A549 (cell line): ENCODE measurements at regions not wholly inside any gene's neighbourhood (a gene's known extent, or its start where the extent isn't known, plus 50 kb on each side); places are given as distances from the start of the nearest gene placed in this dataset.
A peak's percentile ranks its signal among the peaks of the same experiment; 100 is the strongest.

Experiments
- ATAC-seq, 2 experiments: fragments of 200-7000 bp in 1 of 2; fragments of >200 bp in 1 of 2; cut with Nextera tagmentation in 1 of 2; cut with Tn5 transposase in 1 of 2; 3 replicates each; pipeline versions ENCODE4 v1.8.0 to v1.9.1; 2018 to 2020; ENCODE audit warnings: mild to moderate bottlenecking in 1 of 2, moderate library complexity in 1 of 2
- CTCF ChIA-PET: fragments of 300-600 bp; sonication (Branson Sonifier 250); formaldehyde crosslinking; extraction: SDS; loops from one replicate; lab custom pipeline; 2021; ENCODE audit warnings: antibody characterized with exemption, inconsistent platforms; lab: Yijun Ruan, JAX
- POLR2A ChIA-PET: fragments of 350-600 bp; formaldehyde crosslinking; extraction: SDS; loops from one replicate; lab custom pipeline; 2021; ENCODE audit warnings: antibody characterized with exemption, inconsistent platforms; lab: Yijun Ruan, JAX
- DNase-seq, 2 experiments: peaks; one replicate each; pipeline versions ENCODE4 v3.0.0 to v3.0.0-alpha.2; 2011 to 2016; ENCODE audit warnings: low read depth in 1 of 2, low spot score in 1 of 2
- FAIRE-seq: peaks from 2 replicates; lab custom pipeline; 2011; peaks lifted over from hg19 to GRCh38; lab: Jason Lieb, UNC
- H3K27ac ChIP-seq, 2 experiments: fragments of >200 bp; sonication (Bioruptor Twin); formaldehyde crosslinking; 3 replicates each; pipeline ENCODE4 v1.5.1; 2016 to 2017
- H3K4me1 ChIP-seq: fragments of >200 bp; sonication (Bioruptor Twin); formaldehyde crosslinking; 3 replicates; pipeline ENCODE4 v1.6.1; 2016
- H3K4me2 ChIP-seq: fragments of >200 bp; sonication (Bioruptor Twin); formaldehyde crosslinking; 3 replicates; pipeline ENCODE4 v1.6.1; 2016
- H3K4me3 ChIP-seq: fragments of >200 bp; sonication (Bioruptor Twin); formaldehyde crosslinking; 3 replicates; pipeline ENCODE4 v1.5.1; 2016
- H3K9me3 ChIP-seq: fragments of >200 bp; sonication (Bioruptor Twin); formaldehyde crosslinking; 3 replicates; pipeline ENCODE4 v1.6.1; 2016
- BHLHE40 ChIP-seq: IDR thresholded peaks from 2 replicates; pipeline ENCODE4 v1.6.1; 2012; ENCODE audit warnings: low read depth, low read length, inconsistent platforms
- FOSL2 ChIP-seq, 2 experiments: fragments of 450-650 bp in 1 of 2; fragments of >200 bp in 1 of 2; sonication (Bioruptor Twin) in 1 of 2; formaldehyde crosslinking; IDR thresholded peaks; 2 replicates each; pipeline versions ENCODE4 v1.5.0 to v1.6.1; 2016 to 2020; ENCODE audit warnings: mild to moderate bottlenecking in 1 of 2, moderate library complexity in 1 of 2
- HDAC2 ChIP-seq: fragments of 200-600 bp; sonication (generic); IDR thresholded peaks from 2 replicates; pipeline ENCODE4 v1.6.1; 2016
- KDM5A ChIP-seq: fragments of 200-600 bp; sonication (generic); IDR thresholded peaks from 2 replicates; pipeline ENCODE4 v1.6.1; 2016; ENCODE audit warnings: antibody characterized with exemption, mild to moderate bottlenecking
- MAFK ChIP-seq: fragments of 450-650 bp; IDR thresholded peaks from 2 replicates; pipeline ENCODE4 v1.6.1; 2014; ENCODE audit not compliant: partially characterized antibody
- NFE2L2 ChIP-seq: fragments of 150-350 bp; conservative IDR thresholded peaks from 2 replicates; pipeline ENCODE4 v1.6.1; 2014; ENCODE audit warnings: low read length
- NPAS2 ChIP-seq: fragments of 250-450 bp; sonication (Bioruptor Pico); IDR thresholded peaks from 2 replicates; pipeline ENCODE4 v1.8.0; 2022; ENCODE audit warnings: mild to moderate bottlenecking, moderate library complexity, borderline replicate concordance
- PHF8 ChIP-seq: fragments of 200-600 bp; sonication (generic); IDR thresholded peaks from 2 replicates; pipeline ENCODE4 v1.6.1; 2016; ENCODE audit warnings: low read depth, mild to moderate bottlenecking, antibody characterized with exemption, moderate library complexity, borderline replicate concordance
- RARB ChIP-seq: fragments of 250-450 bp; sonication (Bioruptor Pico); IDR thresholded peaks from 2 replicates; pipeline ENCODE4 v1.8.0; 2021; ENCODE audit warnings: mild to moderate bottlenecking, moderate library complexity
- SMC3 ChIP-seq: fragments of >200 bp; sonication (Bioruptor Twin); formaldehyde crosslinking; IDR thresholded peaks from 3 replicates; pipeline ENCODE4 v1.6.1; 2018; ENCODE audit warnings: inconsistent platforms
- TFCP2L1 ChIP-seq: fragments of 250-450 bp; sonication (Bioruptor Pico); IDR thresholded peaks from 2 replicates; pipeline ENCODE4 v1.5.0; 2021; ENCODE audit warnings: mild to moderate bottlenecking
- TP53 ChIP-seq: fragments of 250-450 bp; sonication (Bioruptor Pico); IDR thresholded peaks from 2 replicates; pipeline ENCODE4 v1.5.0; 2021; ENCODE audit warnings: mild to moderate bottlenecking, moderate library complexity
- ZFP36 ChIP-seq: fragments of 450-650 bp; IDR thresholded peaks from 2 replicates; pipeline ENCODE4 v1.6.1; 2014; ENCODE audit warnings: borderline replicate concordance; ENCODE audit not compliant: partially characterized antibody
- ZNF302 ChIP-seq: fragments of 250-450 bp; sonication (Bioruptor Pico); IDR thresholded peaks from 2 replicates; pipeline ENCODE4 v1.9.0; 2021; ENCODE audit warnings: inconsistent platforms, mild to moderate bottlenecking, moderate library complexity
- WGBS: methylation state at CpG from one replicate; pipeline ENCODE4 v1.1.6; 2017; ENCODE audit errors: missing lambda C conversion rate; 5-methylcytosine and 5-hydroxymethylcytosine counted together
- TF ChIP-seq, protein P1 (sequence below): fragments of 250-450 bp; sonication (Bioruptor Pico); IDR thresholded peaks from 2 replicates; pipeline ENCODE4 v1.5.0; 2020; ENCODE audit warnings: low read depth, mild to moderate bottlenecking, moderate library complexity
- TF ChIP-seq, protein P2 (sequence below): fragments of 450-650 bp; IDR thresholded peaks from 2 replicates; pipeline ENCODE4 v1.6.1; 2014; ENCODE audit warnings: antibody characterized with exemption
- TF ChIP-seq, protein P3 (sequence below): fragments of >200 bp; sonication (Bioruptor Twin); formaldehyde crosslinking; IDR thresholded peaks from 3 replicates; pipeline ENCODE4 v1.6.1; 2016
- TF ChIP-seq, protein P4 (sequence below): IDR thresholded peaks from 2 replicates; pipeline ENCODE4 v1.6.1; 2012
- TF ChIP-seq, protein P5 (sequence below): IDR thresholded peaks from 2 replicates; pipeline ENCODE4 v1.6.1; 2012
- TF ChIP-seq, protein P6 (sequence below): fragments of 250-450 bp; sonication (Bioruptor Pico); IDR thresholded peaks from 2 replicates; pipeline ENCODE4 v1.5.0; 2021; ENCODE audit warnings: mild to moderate bottlenecking, moderate library complexity, borderline replicate concordance
- TF ChIP-seq, protein P7 (sequence below): fragments of >200 bp; sonication (Bioruptor Twin); formaldehyde crosslinking; IDR thresholded peaks from 3 replicates; pipeline ENCODE4 v1.5.1; 2016

DNA sequence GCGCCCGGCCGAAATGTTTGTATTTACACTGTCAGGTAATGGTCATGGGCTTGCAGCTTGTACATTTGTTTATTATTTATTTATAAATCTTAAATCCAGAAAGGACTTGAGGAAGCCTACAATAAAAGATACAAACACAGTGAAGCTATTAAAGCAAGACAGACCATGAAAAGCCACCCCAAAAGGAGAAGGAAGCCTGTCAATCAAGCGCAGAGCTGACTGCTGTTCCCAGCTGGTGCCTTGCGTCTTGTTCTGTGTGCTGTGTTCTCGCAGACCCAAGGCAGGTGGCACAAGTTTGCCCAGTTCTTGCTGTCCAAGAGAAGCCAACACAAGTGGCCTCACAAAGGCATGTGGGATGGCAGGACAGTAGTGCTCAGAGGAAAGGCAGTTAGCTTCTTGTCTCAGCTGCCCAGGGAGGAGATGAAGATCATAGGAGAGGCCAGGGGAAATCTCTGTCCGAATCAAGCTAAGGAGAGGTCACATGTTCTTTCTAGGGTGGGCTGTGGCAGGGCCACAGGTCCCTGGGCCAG is 73.2 kb downstream of the SLC25A47 start (continued):
- no peak for TF ChIP-seq ZNF302 (CRISPR knock-in tag)
- TF ChIP-seq MAFK = no peak
- TF ChIP-seq, protein P1, sequence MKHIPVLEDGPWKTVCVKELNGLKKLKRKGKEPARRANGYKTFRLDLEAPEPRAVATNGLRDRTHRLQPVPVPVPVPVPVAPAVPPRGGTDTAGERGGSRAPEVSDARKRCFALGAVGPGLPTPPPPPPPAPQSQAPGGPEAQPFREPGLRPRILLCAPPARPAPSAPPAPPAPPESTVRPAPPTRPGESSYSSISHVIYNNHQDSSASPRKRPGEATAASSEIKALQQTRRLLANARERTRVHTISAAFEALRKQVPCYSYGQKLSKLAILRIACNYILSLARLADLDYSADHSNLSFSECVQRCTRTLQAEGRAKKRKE (CRISPR knock-in tag) = no peak
- TF ChIP-seq, protein P2, sequence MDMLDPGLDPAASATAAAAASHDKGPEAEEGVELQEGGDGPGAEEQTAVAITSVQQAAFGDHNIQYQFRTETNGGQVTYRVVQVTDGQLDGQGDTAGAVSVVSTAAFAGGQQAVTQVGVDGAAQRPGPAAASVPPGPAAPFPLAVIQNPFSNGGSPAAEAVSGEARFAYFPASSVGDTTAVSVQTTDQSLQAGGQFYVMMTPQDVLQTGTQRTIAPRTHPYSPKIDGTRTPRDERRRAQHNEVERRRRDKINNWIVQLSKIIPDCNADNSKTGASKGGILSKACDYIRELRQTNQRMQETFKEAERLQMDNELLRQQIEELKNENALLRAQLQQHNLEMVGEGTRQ = no peak
- no peak for TF ChIP-seq TP53 (CRISPR knock-in tag)
- no peak for TF ChIP-seq KDM5A
- no peak for TF ChIP-seq BHLHE40
- TF ChIP-seq, all 56 proteins: peak for 0

DNA sequence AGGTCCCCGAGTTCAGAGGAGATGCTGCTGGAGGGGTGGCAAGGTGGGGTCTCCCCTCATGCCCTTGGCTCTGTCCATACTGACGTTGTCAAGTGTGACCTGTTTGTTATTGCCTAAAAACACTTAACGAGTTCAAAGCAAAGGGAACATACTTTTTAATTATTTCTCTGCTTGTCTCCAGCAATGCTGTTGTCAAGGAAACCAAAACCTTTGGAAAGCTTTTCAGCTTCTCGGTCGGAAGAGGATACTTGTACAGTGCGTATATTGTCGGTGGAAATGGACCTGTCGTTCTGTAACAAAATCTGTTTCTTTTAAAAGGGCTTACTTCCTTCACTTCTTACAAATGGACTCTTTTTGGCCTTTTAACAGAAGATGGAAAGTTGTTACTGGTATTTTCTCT is 73.9 kb downstream of the SLC25A47 start:
- DNase-seq = no peak
- POLR2A ChIA-PET = no interaction called here
- no peak overlapping the region for H3K4me3 ChIP-seq
- no peak for TF ChIP-seq FOSL2 (IDR thresholded peaks at IDR 0.05)
- no peak for TF ChIP-seq FOSL2 (CRISPR knock-in tag; IDR thresholded peaks at IDR 0.05)
- TF ChIP-seq, protein P3, sequence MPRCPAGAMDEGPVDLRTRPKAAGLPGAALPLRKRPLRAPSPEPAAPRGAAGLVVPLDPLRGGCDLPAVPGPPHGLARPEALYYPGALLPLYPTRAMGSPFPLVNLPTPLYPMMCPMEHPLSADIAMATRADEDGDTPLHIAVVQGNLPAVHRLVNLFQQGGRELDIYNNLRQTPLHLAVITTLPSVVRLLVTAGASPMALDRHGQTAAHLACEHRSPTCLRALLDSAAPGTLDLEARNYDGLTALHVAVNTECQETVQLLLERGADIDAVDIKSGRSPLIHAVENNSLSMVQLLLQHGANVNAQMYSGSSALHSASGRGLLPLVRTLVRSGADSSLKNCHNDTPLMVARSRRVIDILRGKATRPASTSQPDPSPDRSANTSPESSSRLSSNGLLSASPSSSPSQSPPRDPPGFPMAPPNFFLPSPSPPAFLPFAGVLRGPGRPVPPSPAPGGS = no peak
- TF ChIP-seq, protein P4, sequence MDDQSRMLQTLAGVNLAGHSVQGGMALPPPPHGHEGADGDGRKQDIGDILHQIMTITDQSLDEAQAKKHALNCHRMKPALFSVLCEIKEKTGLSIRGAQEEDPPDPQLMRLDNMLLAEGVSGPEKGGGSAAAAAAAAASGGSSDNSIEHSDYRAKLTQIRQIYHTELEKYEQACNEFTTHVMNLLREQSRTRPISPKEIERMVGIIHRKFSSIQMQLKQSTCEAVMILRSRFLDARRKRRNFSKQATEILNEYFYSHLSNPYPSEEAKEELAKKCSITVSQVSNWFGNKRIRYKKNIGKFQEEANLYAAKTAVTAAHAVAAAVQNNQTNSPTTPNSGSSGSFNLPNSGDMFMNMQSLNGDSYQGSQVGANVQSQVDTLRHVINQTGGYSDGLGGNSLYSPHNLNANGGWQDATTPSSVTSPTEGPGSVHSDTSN = no peak
- TF ChIP-seq, protein P5, sequence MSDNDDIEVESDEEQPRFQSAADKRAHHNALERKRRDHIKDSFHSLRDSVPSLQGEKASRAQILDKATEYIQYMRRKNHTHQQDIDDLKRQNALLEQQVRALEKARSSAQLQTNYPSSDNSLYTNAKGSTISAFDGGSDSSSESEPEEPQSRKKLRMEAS = no peak
- no peak for TF ChIP-seq ZFP36
- no peak for TF ChIP-seq MAFK
- TF ChIP-seq, protein P6, sequence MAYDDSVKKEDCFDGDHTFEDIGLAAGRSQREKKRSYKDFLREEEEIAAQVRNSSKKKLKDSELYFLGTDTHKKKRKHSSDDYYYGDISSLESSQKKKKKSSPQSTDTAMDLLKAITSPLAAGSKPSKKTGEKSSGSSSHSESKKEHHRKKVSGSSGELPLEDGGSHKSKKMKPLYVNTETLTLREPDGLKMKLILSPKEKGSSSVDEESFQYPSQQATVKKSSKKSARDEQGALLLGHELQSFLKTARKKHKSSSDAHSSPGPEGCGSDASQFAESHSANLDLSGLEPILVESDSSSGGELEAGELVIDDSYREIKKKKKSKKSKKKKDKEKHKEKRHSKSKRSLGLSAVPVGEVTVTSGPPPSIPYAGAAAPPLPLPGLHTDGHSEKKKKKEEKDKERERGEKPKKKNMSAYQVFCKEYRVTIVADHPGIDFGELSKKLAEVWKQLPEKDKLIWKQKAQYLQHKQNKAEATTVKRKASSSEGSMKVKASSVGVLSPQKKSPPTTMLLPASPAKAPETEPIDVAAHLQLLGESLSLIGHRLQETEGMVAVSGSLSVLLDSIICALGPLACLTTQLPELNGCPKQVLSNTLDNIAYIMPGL (CRISPR knock-in tag) = no peak
- TF ChIP-seq, protein P7, sequence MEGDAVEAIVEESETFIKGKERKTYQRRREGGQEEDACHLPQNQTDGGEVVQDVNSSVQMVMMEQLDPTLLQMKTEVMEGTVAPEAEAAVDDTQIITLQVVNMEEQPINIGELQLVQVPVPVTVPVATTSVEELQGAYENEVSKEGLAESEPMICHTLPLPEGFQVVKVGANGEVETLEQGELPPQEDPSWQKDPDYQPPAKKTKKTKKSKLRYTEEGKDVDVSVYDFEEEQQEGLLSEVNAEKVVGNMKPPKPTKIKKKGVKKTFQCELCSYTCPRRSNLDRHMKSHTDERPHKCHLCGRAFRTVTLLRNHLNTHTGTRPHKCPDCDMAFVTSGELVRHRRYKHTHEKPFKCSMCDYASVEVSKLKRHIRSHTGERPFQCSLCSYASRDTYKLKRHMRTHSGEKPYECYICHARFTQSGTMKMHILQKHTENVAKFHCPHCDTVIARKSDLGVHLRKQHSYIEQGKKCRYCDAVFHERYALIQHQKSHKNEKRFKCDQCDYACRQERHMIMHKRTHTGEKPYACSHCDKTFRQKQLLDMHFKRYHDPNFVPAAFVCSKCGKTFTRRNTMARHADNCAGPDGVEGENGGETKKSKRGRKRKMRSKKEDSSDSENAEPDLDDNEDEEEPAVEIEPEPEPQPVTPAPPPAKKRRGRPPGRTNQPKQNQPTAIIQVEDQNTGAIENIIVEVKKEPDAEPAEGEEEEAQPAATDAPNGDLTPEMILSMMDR = no peak
- TF ChIP-seq, all 56 proteins: peak for 0
- FAIRE-seq (no peak), ATAC-seq (no peak)
- CTCF ChIA-PET = interaction anchor here (1.0 to 7.5 kb wide), 6 partner anchors 13 to 256 kb away, joined by 3 to 95 read pairs (median 6); no protein-coding TSS in a partner anchor
- Histone ChIP-seq H3K4me2 (no peak overlapping the region), H3K9me3 (no peaks in the 10 kb centered on the region), H3K27ac (peak overlapping the region; percentile 54 to 58; a peak in 5 of 6 replicates), H3K4me1 (peaks cover 42% of the 10 kb centered on the region)
- WGBS = 85% methylated on average over 8 of the region's 8 CpGs

DNA sequence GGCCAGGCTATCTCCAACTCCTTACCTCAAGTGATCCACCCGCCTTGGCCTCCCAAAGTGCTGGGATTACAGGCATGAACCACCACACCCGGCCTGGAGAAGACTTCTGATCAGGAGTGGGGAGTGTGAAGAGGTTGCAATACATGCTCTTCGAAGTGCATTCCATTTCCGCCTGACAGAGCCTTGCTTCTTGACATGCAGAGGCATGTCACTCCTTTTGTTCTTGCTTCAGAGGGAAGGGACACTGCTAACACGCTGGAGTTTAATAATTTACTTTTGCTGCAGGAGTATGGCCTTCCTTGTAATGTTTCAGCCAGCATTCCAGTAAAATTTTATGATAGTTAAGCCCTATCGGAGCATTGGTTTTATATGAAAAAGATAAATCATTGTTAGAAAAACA is 74.9 kb downstream of the SLC25A47 start:
- TF ChIP-seq TFCP2L1 (CRISPR knock-in tag) = no peak
- TF ChIP-seq NFE2L2 = no peak
- TF ChIP-seq TP53 (CRISPR knock-in tag) = no peak
- TF ChIP-seq NPAS2 (CRISPR knock-in tag) = no peak
- no peak for TF ChIP-seq SMC3
- TF ChIP-seq, protein P3 = no peak
- TF ChIP-seq PHF8 = no peak
- no peak for TF ChIP-seq RARB (CRISPR knock-in tag)
- no peak for TF ChIP-seq MAFK
- no peak for TF ChIP-seq HDAC2
- TF ChIP-seq KDM5A = no peak
- DNase-seq = peak in 1 of 2 experiments; percentile 36
- no peak for FAIRE-seq

More for the DNA sequence above, 74.9 kb downstream of the SLC25A47 start:
- ATAC-seq = no peak
- 68% methylated on average over 6 of the region's 6 CpGs for WGBS
- ChIA-PET CTCF (interaction anchor here (1.6 to 7.5 kb wide), 4 partner anchors 14 to 256 kb away, joined by 5 to 95 read pairs (median 8); no protein-coding TSS in a partner anchor), POLR2A (no interaction called here)
- Histone ChIP-seq H3K9me3 (no peaks in the 10 kb centered on the region), H3K4me1 (peaks cover 38% of the 10 kb centered on the region), H3K4me3 (no peak overlapping the region), H3K4me2 (peak overlapping the region; percentile 11; the same call in 2 of the 3 replicates), H3K27ac (peak overlapping the region; percentile 58 to 78)
